ENCODE measurements at regions not wholly inside any gene's neighbourhood (a gene's known extent, or its start where the extent isn't known, plus 50 kb on each side); places are given as distances from the start of the nearest gene placed in this dataset.
"Not testable (repeated sequence)": the region's sequence is repeated elsewhere in the genome, so short reads cannot be mapped to it uniquely, and the experiment has no call there.

GRCh38 chr12:131221061-131221956 is 267.6 kb downstream of the ADGRD1 start:
- Mint-ChIP-seq H3K27me3 (peaks cover 16% of the 10 kb centered on the region), H3K4me3 (no peak overlapping the region), H3K9me3 (no peaks in the 10 kb centered on the region), H3K36me3 (ENCODE audit: low read depth) (no peaks in the 10 kb centered on the region), H3K4me1 (ENCODE audit: low read depth) (peaks cover 14% of the 10 kb centered on the region), H3K27ac (no peak overlapping the region)

GRCh38 chr12:131221957-131222328 is 268.2 kb downstream of the ADGRD1 start:
- H3K27ac Mint-ChIP-seq, result no peak overlapping the region
- peaks cover 15% of the 10 kb centered on the region for H3K27me3 Mint-ChIP-seq
- H3K9me3 Mint-ChIP-seq, result no peaks in the 10 kb centered on the region
- no peak overlapping the region for H3K4me3 Mint-ChIP-seq
- H3K4me1 Mint-ChIP-seq (ENCODE audit: low read depth), result peaks cover 14% of the 10 kb centered on the region
- no peaks in the 10 kb centered on the region for H3K36me3 Mint-ChIP-seq (ENCODE audit: low read depth)

- Mint-ChIP-seq H3K36me3 (ENCODE audit: low read depth) (no peaks in the 10 kb centered on the region), H3K4me3 (peak overlapping the region; percentile 27), H3K27ac (no peak overlapping the region), H3K27me3 (peaks cover 9% of the 10 kb centered on the region), H3K4me1 (ENCODE audit: low read depth) (peaks cover 12% of the 10 kb centered on the region), H3K9me3 (no peaks in the 10 kb centered on the region)
Observed at GRCh38 chr12:131222329-131223139, 268.8 kb downstream of the ADGRD1 start.

- Mint-ChIP-seq H3K9me3 (no peaks in the 10 kb centered on the region), H3K36me3 (ENCODE audit: low read depth) (no peaks in the 10 kb centered on the region), H3K27me3 (peaks cover 6% of the 10 kb centered on the region), H3K4me3 (no peak overlapping the region), H3K27ac (no peak overlapping the region), H3K4me1 (ENCODE audit: low read depth) (peaks cover 9% of the 10 kb centered on the region)
Observed at GRCh38 chr12:131223171-131223761, 269.6 kb downstream of the ADGRD1 start.

GRCh38 chr12:131223791-131224225 is 270.1 kb downstream of the ADGRD1 start:
- Mint-ChIP-seq H3K27ac (no peak overlapping the region), H3K9me3 (no peaks in the 10 kb centered on the region), H3K36me3 (ENCODE audit: low read depth) (no peaks in the 10 kb centered on the region), H3K4me1 (ENCODE audit: low read depth) (peaks cover 8% of the 10 kb centered on the region), H3K4me3 (no peak overlapping the region), H3K27me3 (peaks cover 6% of the 10 kb centered on the region)

- H3K36me3 Mint-ChIP-seq (ENCODE audit: low read depth); H3K9me3 Mint-ChIP-seq; H3K4me1 Mint-ChIP-seq (ENCODE audit: low read depth); H3K27ac Mint-ChIP-seq; H3K4me3 Mint-ChIP-seq: not testable (repeated sequence)
- peaks cover 11% of the 10 kb centered on the region for H3K27me3 Mint-ChIP-seq
Observed at GRCh38 chr12:131224226-131225065, 270.7 kb downstream of the ADGRD1 start.

- not testable (repeated sequence) for H3K27ac Mint-ChIP-seq; H3K4me1 Mint-ChIP-seq (ENCODE audit: low read depth); H3K36me3 Mint-ChIP-seq (ENCODE audit: low read depth); H3K4me3 Mint-ChIP-seq; H3K9me3 Mint-ChIP-seq
- peaks cover 16% of the 10 kb centered on the region for H3K27me3 Mint-ChIP-seq
Observed at GRCh38 chr12:131225066-131225380, 271.3 kb downstream of the ADGRD1 start.

- no peaks in the 10 kb centered on the region for H3K9me3 Mint-ChIP-seq
- no peak overlapping the region for H3K4me3 Mint-ChIP-seq
- no peaks in the 10 kb centered on the region for H3K36me3 Mint-ChIP-seq (ENCODE audit: low read depth)
- H3K4me1 Mint-ChIP-seq (ENCODE audit: low read depth), result peaks cover 8% of the 10 kb centered on the region
- peaks cover 16% of the 10 kb centered on the region for H3K27me3 Mint-ChIP-seq
- H3K27ac Mint-ChIP-seq, result no peak overlapping the region
Observed at GRCh38 chr12:131226345-131227265, 272.9 kb downstream of the ADGRD1 start.

GRCh38 chr12:131227641-131228040 is 273.9 kb downstream of the ADGRD1 start:
- H3K9me3 Mint-ChIP-seq; H3K4me3 Mint-ChIP-seq; H3K4me1 Mint-ChIP-seq (ENCODE audit: low read depth); H3K36me3 Mint-ChIP-seq (ENCODE audit: low read depth); H3K27ac Mint-ChIP-seq: not testable (repeated sequence)
- peaks cover 11% of the 10 kb centered on the region for H3K27me3 Mint-ChIP-seq

- not testable (repeated sequence) for H3K27ac Mint-ChIP-seq; H3K9me3 Mint-ChIP-seq; H3K4me1 Mint-ChIP-seq (ENCODE audit: low read depth); H3K4me3 Mint-ChIP-seq; H3K36me3 Mint-ChIP-seq (ENCODE audit: low read depth)
- peaks cover 10% of the 10 kb centered on the region for H3K27me3 Mint-ChIP-seq
Observed at GRCh38 chr12:131229079-131229425, 275.3 kb downstream of the ADGRD1 start.

GRCh38 chr12:131229426-131230339 is 276.0 kb downstream of the ADGRD1 start:
- peaks cover 5% of the 10 kb centered on the region for H3K4me1 Mint-ChIP-seq (ENCODE audit: low read depth)
- H3K27ac Mint-ChIP-seq, result no peak overlapping the region
- H3K27me3 Mint-ChIP-seq, result peaks cover 10% of the 10 kb centered on the region
- H3K9me3 Mint-ChIP-seq, result no peaks in the 10 kb centered on the region
- H3K4me3 Mint-ChIP-seq, result no peak overlapping the region
- no peaks in the 10 kb centered on the region for H3K36me3 Mint-ChIP-seq (ENCODE audit: low read depth)

GRCh38 chr12:131230340-131231031 is 276.8 kb downstream of the ADGRD1 start:
- Mint-ChIP-seq H3K9me3 (no peaks in the 10 kb centered on the region), H3K36me3 (ENCODE audit: low read depth) (no peaks in the 10 kb centered on the region), H3K4me1 (ENCODE audit: low read depth) (peaks cover 5% of the 10 kb centered on the region), H3K4me3 (no peak overlapping the region), H3K27me3 (peaks cover 10% of the 10 kb centered on the region), H3K27ac (no peak overlapping the region)
